HG03025 (cell line): ENCODE measurements at regions not wholly inside any gene's neighbourhood (a gene's known extent, or its start where the extent isn't known, plus 50 kb on each side); places are given as distances from the start of the nearest gene placed in this dataset.
A peak's percentile ranks its signal among the peaks of the same experiment; 100 is the strongest.
"Not testable (repeated sequence)": the region's sequence is repeated elsewhere in the genome, so short reads cannot be mapped to it uniquely, and the experiment has no call there.

Experiments used
- ATAC-seq: cut with Tn5 transposase; IDR thresholded peaks from one replicate; pipeline ENCODE4 v1.9.1; 2021; ENCODE audit warnings: mild to moderate bottlenecking, moderate library complexity; ENCODE audit not compliant: unreplicated experiment, low FRiP score

- no peak for ATAC-seq
Measured at GRCh38 chr7:145490356-145490755, 626.2 kb upstream of the CNTNAP2 start.

GRCh38 chr7:145489609-145490008 lies 627.0 kb upstream of the CNTNAP2 start:
- ATAC-seq: no peak

- no peak for ATAC-seq
Measured at GRCh38 chr7:145488816-145489215, 627.8 kb upstream of the CNTNAP2 start.

- ATAC-seq: no peak
Measured at GRCh38 chr7:145481985-145482384, 634.6 kb upstream of the CNTNAP2 start.

- ATAC-seq: no peak
Measured at GRCh38 chr7:145478541-145478940, 638.1 kb upstream of the CNTNAP2 start.

- ATAC-seq: no peak
Measured at GRCh38 chr7:145474009-145474686, 638.3 kb upstream of the TPK1 start.

- no peak for ATAC-seq
Measured at GRCh38 chr7:145471883-145472282, 636.0 kb upstream of the TPK1 start.

- ATAC-seq: no peak
Measured at GRCh38 chr7:145464287-145464686, 628.4 kb upstream of the TPK1 start.

- ATAC-seq: no peak
Measured at GRCh38 chr7:145462463-145462862, 626.6 kb upstream of the TPK1 start.

- ATAC-seq: no peak
Measured at GRCh38 chr7:145434811-145435210, 599.0 kb upstream of the TPK1 start.

- ATAC-seq: no peak
Measured at GRCh38 chr7:145431834-145432233, 596.0 kb upstream of the TPK1 start.

GRCh38 chr7:145418481-145418880 lies 582.6 kb upstream of the TPK1 start:
- ATAC-seq: not testable (repeated sequence)

- no peak for ATAC-seq
Measured at GRCh38 chr7:145411066-145411465, 575.2 kb upstream of the TPK1 start.

- no peak for ATAC-seq
Measured at GRCh38 chr7:145398758-145399157, 562.9 kb upstream of the TPK1 start.

- ATAC-seq: no peak
Measured at GRCh38 chr7:145394126-145394525, 558.3 kb upstream of the TPK1 start.

GRCh38 chr7:145382762-145383161 lies 546.9 kb upstream of the TPK1 start:
- no peak for ATAC-seq

- ATAC-seq: peak; percentile 75
Measured at GRCh38 chr7:145378197-145378596, 542.3 kb upstream of the TPK1 start.

GRCh38 chr7:145360511-145361100 lies 524.8 kb upstream of the TPK1 start:
- no peak for ATAC-seq

- ATAC-seq: no peak
Measured at GRCh38 chr7:145350334-145350733, 514.5 kb upstream of the TPK1 start.

GRCh38 chr7:145349452-145349851 lies 513.6 kb upstream of the TPK1 start:
- ATAC-seq: not testable (repeated sequence)

GRCh38 chr7:145347271-145347670 lies 511.4 kb upstream of the TPK1 start:
- no peak for ATAC-seq

- no peak for ATAC-seq
Measured at GRCh38 chr7:145339319-145339718, 503.5 kb upstream of the TPK1 start.
